GM12878 (cell line): ENCODE measurements at regions not wholly inside any gene's neighbourhood (a gene's known extent, or its start where the extent isn't known, plus 50 kb on each side); places are given as distances from the start of the nearest gene placed in this dataset.

Source experiments
- ATAC-seq: fragments of 200-7000 bp; cut with Tn5 transposase; 3 replicates; pipeline ENCODE4 v1.9.1; 2020; ENCODE audit warnings: mild to moderate bottlenecking, moderate library complexity
- BruUV-seq: library from RNA; stranded (reverse); fragments of 400-500 nt; replicated peaks from 2 replicates; lab custom pipeline; 2021; lab: Mats Ljungman, UMichigan
- CTCF ChIA-PET: fragments of 300-600 bp; sonication (Branson Sonifier 250); formaldehyde crosslinking; extraction: SDS; loops from one replicate; lab custom pipeline; 2021; ENCODE audit warnings: inconsistent platforms; lab: Yijun Ruan, JAX
- POLR2A ChIA-PET: fragments of 350-600 bp; formaldehyde crosslinking; extraction: SDS; loops from one replicate; lab custom pipeline; 2021; ENCODE audit warnings: inconsistent platforms; lab: Charles Lee
- RAD21 ChIA-PET: fragments of 300-600 bp; sonication (Branson Sonifier 250); formaldehyde crosslinking; loops from one replicate; lab custom pipeline; 2023; ENCODE audit warnings: antibody characterized with exemption; ENCODE audit not compliant: unreplicated experiment; lab: Charles Lee
- SMC1A ChIA-PET: fragments of 300-600 bp; sonication (Branson Sonifier 250); formaldehyde crosslinking; loops from one replicate; lab custom pipeline; 2023; ENCODE audit not compliant: unreplicated experiment, uncharacterized antibody; lab: Charles Lee
- DNase-seq: peaks from one replicate; pipeline ENCODE4 v3.0.0-alpha.2; 2011; ENCODE audit warnings: low read depth, low spot score
- FAIRE-seq: peaks from 3 replicates; lab custom pipeline; 2011; peaks lifted over from hg19 to GRCh38; lab: Jason Lieb, UNC
- H2AFZ ChIP-seq: 2 replicates; pipeline ENCODE4 v1.6.0; 2011; ENCODE audit warnings: low read depth, low read length, control low read depth; ENCODE audit not compliant: control insufficient read depth
- H3K27ac ChIP-seq: 2 replicates; pipeline ENCODE4 v1.5.1; 2011; ENCODE audit warnings: control low read depth; ENCODE audit not compliant: control insufficient read depth, insufficient read depth
- H3K27me3 ChIP-seq, 2 experiments: replicated peaks in 1 of 2; 2 replicates each; pipeline versions ENCODE4 v1.6.0 to v1.6.1; 2011; ENCODE audit warnings: low read length in 1 of 2; ENCODE audit not compliant: control insufficient read depth in 2 of 2, insufficient read depth in 2 of 2
- H3K36me3 ChIP-seq, 2 experiments: 2 replicates each; pipeline ENCODE4 v1.5.1; 2011; ENCODE audit warnings: low read length in 1 of 2; ENCODE audit not compliant: control insufficient read depth in 2 of 2, insufficient read depth in 2 of 2
- H3K4me1 ChIP-seq: 2 replicates; pipeline ENCODE4 v1.6.1; 2011; ENCODE audit warnings: mild to moderate bottlenecking, low read length, moderate library complexity, mixed read lengths; ENCODE audit not compliant: control insufficient read depth, insufficient read depth
- H3K4me2 ChIP-seq: 2 replicates; pipeline ENCODE4 v1.6.0; 2011; ENCODE audit warnings: control low read depth; ENCODE audit not compliant: control insufficient read depth, insufficient read depth
- H3K4me3 ChIP-seq: fragments of 200-600 bp; sonication (generic); 2 replicates; pipeline ENCODE4 v1.5.1; 2016
- H3K79me2 ChIP-seq: 2 replicates; pipeline ENCODE4 v1.6.0; 2011; ENCODE audit warnings: low read length; ENCODE audit not compliant: control insufficient read depth, insufficient read depth
- H3K9ac ChIP-seq: 2 replicates; pipeline ENCODE4 v1.8.0; 2011; ENCODE audit warnings: low read length, control low read depth, mixed read lengths; ENCODE audit not compliant: control insufficient read depth, insufficient read depth
- H3K9me3 ChIP-seq: replicated peaks from 3 replicates; pipeline ENCODE4 v1.5.1; 2011; ENCODE audit warnings: mild to moderate bottlenecking, low read length; ENCODE audit not compliant: control insufficient read depth, insufficient read depth
- H4K20me1 ChIP-seq: 2 replicates; pipeline ENCODE4 v1.6.0; 2011; ENCODE audit not compliant: control insufficient read depth, insufficient read depth
- ATF3 ChIP-seq: IDR thresholded peaks from 2 replicates; pipeline ENCODE4 v1.6.1; 2011; ENCODE audit warnings: low read depth, mild to moderate bottlenecking, low read length, moderate library complexity, borderline replicate concordance; ENCODE audit errors: extremely low read depth
- BMI1 ChIP-seq: fragments of 450-650 bp; IDR thresholded peaks from 2 replicates; pipeline ENCODE4 v1.6.1; 2016; ENCODE audit warnings: mild to moderate bottlenecking, moderate library complexity, borderline replicate concordance
- E2F4 ChIP-seq: IDR thresholded peaks from 2 replicates; pipeline ENCODE4 v1.6.1; 2012; ENCODE audit warnings: low read depth, low read length, improper control_type of control experiment
- E4F1 ChIP-seq: fragments of 450-650 bp; IDR thresholded peaks from 2 replicates; pipeline ENCODE4 v1.6.1; 2018; ENCODE audit warnings: borderline replicate concordance, mild to moderate bottlenecking; ENCODE audit not compliant: partially characterized antibody
- FOXK2 ChIP-seq: fragments of 450-650 bp; IDR thresholded peaks from 2 replicates; pipeline ENCODE4 v1.6.1; 2017; ENCODE audit warnings: mild to moderate bottlenecking, moderate library complexity
- KAT2A ChIP-seq: conservative IDR thresholded peaks from 2 replicates; pipeline ENCODE4 v1.6.1; 2011; ENCODE audit warnings: low read depth, low read length; ENCODE audit not compliant: control insufficient read depth
- LARP7 ChIP-seq: fragments of 450-650 bp; IDR thresholded peaks from 2 replicates; pipeline ENCODE4 v1.6.1; 2017; ENCODE audit warnings: mild to moderate bottlenecking
- NFIC ChIP-seq: IDR thresholded peaks from 2 replicates; pipeline ENCODE4 v1.6.1; 2012; ENCODE audit warnings: low read depth, mild to moderate bottlenecking, inconsistent platforms, low read length, moderate library complexity
- POLR2A ChIP-seq: IDR thresholded peaks from 2 replicates; pipeline ENCODE4 v1.6.1; 2011; ENCODE audit warnings: low read depth, mild to moderate bottlenecking, low read length
- STAT3 ChIP-seq: IDR thresholded peaks from 2 replicates; pipeline ENCODE4 v1.6.1; 2011; ENCODE audit warnings: low read depth, low read length, improper control_type of control experiment
- TCF7 ChIP-seq: IDR thresholded peaks from 2 replicates; pipeline ENCODE4 v1.6.1; 2014; ENCODE audit warnings: antibody characterized with exemption, borderline replicate concordance
- WRNIP1 ChIP-seq: IDR thresholded peaks from 2 replicates; pipeline ENCODE4 v1.6.1; 2011; ENCODE audit warnings: low read depth, low read length, improper control_type of control experiment, borderline replicate concordance
- ZBED1 ChIP-seq: IDR thresholded peaks from 2 replicates; pipeline ENCODE4 v1.6.1; 2016; ENCODE audit warnings: borderline replicate concordance
- ZNF207 ChIP-seq: fragments of 450-650 bp; IDR thresholded peaks from 2 replicates; pipeline ENCODE4 v1.6.1; 2014; ENCODE audit warnings: antibody characterized with exemption, mild to moderate bottlenecking, borderline replicate concordance
- ZNF622 ChIP-seq: fragments of 450-650 bp; IDR thresholded peaks from 2 replicates; pipeline ENCODE4 v1.6.1; 2017; ENCODE audit warnings: mild to moderate bottlenecking, inconsistent platforms
- ZZZ3 ChIP-seq: IDR thresholded peaks from 2 replicates; pipeline ENCODE4 v1.6.1; 2011; ENCODE audit warnings: low read depth; ENCODE audit not compliant: control insufficient read depth, insufficient read length
- WGBS: methylation state at CpG from one replicate; pipeline ENCODE4 v1.1.6; 2016; ENCODE audit warnings: low lambda C conversion rate; ENCODE audit not compliant: insufficient replicate concordance, insufficient coverage; ENCODE audit errors: missing lambda C conversion rate; 5-methylcytosine and 5-hydroxymethylcytosine counted together
- in situ Hi-C: fragments of 300-500 bp; cut with MboI; formaldehyde crosslinking; loops from 9 replicates; pipeline ENCODE4 v1.14.3; 2018; ENCODE audit warnings: mixed read lengths
- intact Hi-C: fragments of 100-400 bp; cut with micrococcal nuclease; formaldehyde crosslinking; loops from one replicate; pipeline ENCODE4 v1.14.2; 2022; ENCODE audit not compliant: unreplicated experiment

GRCh38 chr1:25107643-25108010 is 124.7 kb downstream of the SYF2 start:
- no peaks in the 10 kb centered on the region for H3K79me2 ChIP-seq
- no peaks in the 10 kb centered on the region for H4K20me1 ChIP-seq
- TF ChIP-seq ZBED1 (no peak), ZNF622 (no peak), POLR2A (no peak), BMI1 (no peak), KAT2A (no peak), E2F4 (no peak), ZZZ3 (no peak), ATF3 (no peak), STAT3 (no peak), FOXK2 (no peak), TCF7 (no peak), NFIC (no peak), LARP7 (no peak), WRNIP1 (no peak), ZNF207 (no peak), E4F1 (no peak)
- in situ Hi-C loops, result no loop called here
- H3K4me3 ChIP-seq, result no peak overlapping the region
- DNase-seq (no peak), FAIRE-seq (no peak), ATAC-seq (no peak)
- H3K36me3 ChIP-seq, result no peaks in the 10 kb centered on the region
- POLR2A ChIA-PET, result no interaction called here
- no TSS peak for BruUV-seq
- SMC1A ChIA-PET, result no interaction called here
- H3K4me1 ChIP-seq, result peaks cover 15% of the 10 kb centered on the region
- H3K4me2 ChIP-seq, result no peak overlapping the region
- no peak overlapping the region for H2AFZ ChIP-seq
- no peak overlapping the region for H3K9ac ChIP-seq
- H3K27me3 ChIP-seq, result no peaks in the 10 kb centered on the region
- intact Hi-C loops, result no loop called here
- WGBS, result 86% methylated on average over 9 of the region's 9 CpGs
- H3K27ac ChIP-seq, result no peak overlapping the region
- peaks cover 15% of the 10 kb centered on the region for H3K9me3 ChIP-seq
- RAD21 ChIA-PET, result no interaction called here
- CTCF ChIA-PET, result interaction anchor here (0.6 to 0.8 kb wide), 2 partner anchors 408 to 509 kb away, joined by 3 to 4 read pairs; no protein-coding TSS in a partner anchor
